ENCODE measurements at regions not wholly inside any gene's neighbourhood (a gene's known extent, or its start where the extent isn't known, plus 50 kb on each side); places are given as distances from the start of the nearest gene placed in this dataset.

DNA sequence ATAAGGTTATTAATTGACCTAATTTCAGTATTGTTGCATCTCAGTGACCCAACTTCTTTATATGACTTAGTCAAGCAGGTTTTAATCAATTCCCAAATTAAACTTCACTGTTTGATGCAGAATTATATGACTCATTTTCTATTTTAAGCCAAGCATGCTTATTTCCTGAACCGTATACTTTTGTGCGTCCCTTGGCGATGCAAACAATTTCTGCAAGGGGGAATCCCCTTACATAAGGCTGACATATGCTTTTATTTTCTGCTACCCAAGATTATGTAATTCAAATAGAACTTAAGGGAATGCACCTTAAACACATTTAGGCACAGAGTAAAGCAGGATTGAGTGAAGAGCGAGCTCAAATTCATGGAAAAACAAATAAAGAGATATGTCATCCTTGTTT lies 303.9 kb downstream of the PDCD6IP start:
- TF ChIP-seq, protein P1, sequence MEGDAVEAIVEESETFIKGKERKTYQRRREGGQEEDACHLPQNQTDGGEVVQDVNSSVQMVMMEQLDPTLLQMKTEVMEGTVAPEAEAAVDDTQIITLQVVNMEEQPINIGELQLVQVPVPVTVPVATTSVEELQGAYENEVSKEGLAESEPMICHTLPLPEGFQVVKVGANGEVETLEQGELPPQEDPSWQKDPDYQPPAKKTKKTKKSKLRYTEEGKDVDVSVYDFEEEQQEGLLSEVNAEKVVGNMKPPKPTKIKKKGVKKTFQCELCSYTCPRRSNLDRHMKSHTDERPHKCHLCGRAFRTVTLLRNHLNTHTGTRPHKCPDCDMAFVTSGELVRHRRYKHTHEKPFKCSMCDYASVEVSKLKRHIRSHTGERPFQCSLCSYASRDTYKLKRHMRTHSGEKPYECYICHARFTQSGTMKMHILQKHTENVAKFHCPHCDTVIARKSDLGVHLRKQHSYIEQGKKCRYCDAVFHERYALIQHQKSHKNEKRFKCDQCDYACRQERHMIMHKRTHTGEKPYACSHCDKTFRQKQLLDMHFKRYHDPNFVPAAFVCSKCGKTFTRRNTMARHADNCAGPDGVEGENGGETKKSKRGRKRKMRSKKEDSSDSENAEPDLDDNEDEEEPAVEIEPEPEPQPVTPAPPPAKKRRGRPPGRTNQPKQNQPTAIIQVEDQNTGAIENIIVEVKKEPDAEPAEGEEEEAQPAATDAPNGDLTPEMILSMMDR (IDR thresholded peaks at IDR 0.05) = no peak
- no peak for TF ChIP-seq EZH2 (IDR thresholded peaks at IDR 0.05; ENCODE audit: borderline replicate concordance, insufficient read depth, low read depth, low read length, poor library complexity, severe bottlenecking)
